ENCODE measurements at regions not wholly inside any gene's neighbourhood (a gene's known extent, or its start where the extent isn't known, plus 50 kb on each side); places are given as distances from the start of the nearest gene placed in this dataset.

GRCh38 chr11:104323841-104324240, 159.9 kb upstream of the PDGFD start:
- no peak overlapping the region for H3K27ac ChIP-seq
- intact Hi-C loops (cut with DNase I): no loop called here
- no peaks in the 10 kb centered on the region for H3K9me3 ChIP-seq
- no peaks in the 10 kb centered on the region for H3K36me3 ChIP-seq
- WGBS, 2 donors: 93 to 96% methylated on average over 2 of the region's 2 CpGs
- H3K4me3 ChIP-seq (replicated peaks in 1 of 3): no peak overlapping the region
- DNase-seq: no peak
- TF ChIP-seq CTCF (IDR thresholded peaks at IDR 0.05) (no peak), POLR2A (IDR thresholded peaks at IDR 0.05) (no peak)
- H3K4me1 ChIP-seq: no peaks in the 10 kb centered on the region
- no peaks in the 10 kb centered on the region for H3K27me3 ChIP-seq

GRCh38 chr11:104322696-104323095, 158.7 kb upstream of the PDGFD start:
- no peak for TF ChIP-seq CTCF (IDR thresholded peaks at IDR 0.05)
- no peak for TF ChIP-seq POLR2A (IDR thresholded peaks at IDR 0.05)
- Histone ChIP-seq H3K27me3 (no peaks in the 10 kb centered on the region), H3K9me3 (no peaks in the 10 kb centered on the region), H3K4me1 (no peaks in the 10 kb centered on the region), H3K36me3 (no peaks in the 10 kb centered on the region), H3K27ac (no peak overlapping the region), H3K4me3 (replicated peaks in 1 of 3) (no peak overlapping the region)
- intact Hi-C loops (cut with DNase I): no loop called here
- DNase-seq: no peak
- WGBS, 2 donors: 69% methylated on average over 4 of the region's 4 CpGs

GRCh38 chr11:104320956-104321355, 157.0 kb upstream of the PDGFD start:
- intact Hi-C loops (cut with DNase I): no loop called here
- TF ChIP-seq CTCF (IDR thresholded peaks at IDR 0.05): no peak
- TF ChIP-seq POLR2A (IDR thresholded peaks at IDR 0.05): no peak
- no peak for DNase-seq
- Histone ChIP-seq H3K27ac (no peak overlapping the region), H3K27me3 (no peaks in the 10 kb centered on the region), H3K4me3 (replicated peaks in 1 of 3) (no peak overlapping the region), H3K4me1 (no peaks in the 10 kb centered on the region), H3K9me3 (no peaks in the 10 kb centered on the region), H3K36me3 (no peaks in the 10 kb centered on the region)
- WGBS, 2 donors: 94% methylated on average over 1 of the region's 1 CpG

- no peak for TF ChIP-seq POLR2A (IDR thresholded peaks at IDR 0.05)
- TF ChIP-seq CTCF (IDR thresholded peaks at IDR 0.05): no peak
- no peak overlapping the region for H3K27ac ChIP-seq
- intact Hi-C loops (cut with DNase I): no loop called here
- H3K27me3 ChIP-seq: no peaks in the 10 kb centered on the region
- no peaks in the 10 kb centered on the region for H3K36me3 ChIP-seq
- H3K4me3 ChIP-seq (replicated peaks in 1 of 3): no peak overlapping the region
- no peaks in the 10 kb centered on the region for H3K9me3 ChIP-seq
- DNase-seq: no peak
- H3K4me1 ChIP-seq: no peaks in the 10 kb centered on the region
Observed at GRCh38 chr11:104320097-104320496, 156.2 kb upstream of the PDGFD start.

- H3K4me1 ChIP-seq: no peaks in the 10 kb centered on the region
- 63 to 65% methylated on average over 4 of the region's 4 CpGs for WGBS, 2 donors
- H3K36me3 ChIP-seq: no peaks in the 10 kb centered on the region
- H3K27me3 ChIP-seq: no peaks in the 10 kb centered on the region
- H3K9me3 ChIP-seq: no peaks in the 10 kb centered on the region
- intact Hi-C loops (cut with DNase I): no loop called here
- no peak overlapping the region for H3K4me3 ChIP-seq (replicated peaks in 1 of 3)
- no peak overlapping the region for H3K27ac ChIP-seq
- no peak for DNase-seq
- TF ChIP-seq CTCF (IDR thresholded peaks at IDR 0.05) (no peak), POLR2A (IDR thresholded peaks at IDR 0.05) (no peak)
Observed at GRCh38 chr11:104319396-104319795, 155.4 kb upstream of the PDGFD start.
